ENCODE measurements at regions not wholly inside any gene's neighbourhood (a gene's known extent, or its start where the extent isn't known, plus 50 kb on each side); places are given as distances from the start of the nearest gene placed in this dataset.

DNA sequence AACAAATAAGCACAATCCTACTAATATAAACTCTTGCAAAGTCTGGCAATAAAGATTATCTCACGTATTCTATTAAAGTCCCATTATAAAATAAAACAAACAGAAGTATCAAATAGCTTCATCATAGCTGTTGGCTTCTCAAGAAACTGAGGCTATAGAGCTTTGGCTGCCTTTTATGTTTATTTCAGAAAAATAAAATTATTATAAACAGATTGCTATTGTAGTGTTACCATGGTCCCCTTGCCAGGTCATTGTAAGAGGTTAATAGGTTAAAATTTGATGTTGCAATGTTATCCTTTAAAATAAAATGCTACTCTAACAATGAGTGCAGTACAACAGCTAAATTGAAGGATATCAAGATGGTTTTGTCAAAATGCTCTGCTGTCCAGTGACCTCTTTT is 828.8 kb upstream of the SOX9 start:
- TF ChIP-seq, protein P1, sequence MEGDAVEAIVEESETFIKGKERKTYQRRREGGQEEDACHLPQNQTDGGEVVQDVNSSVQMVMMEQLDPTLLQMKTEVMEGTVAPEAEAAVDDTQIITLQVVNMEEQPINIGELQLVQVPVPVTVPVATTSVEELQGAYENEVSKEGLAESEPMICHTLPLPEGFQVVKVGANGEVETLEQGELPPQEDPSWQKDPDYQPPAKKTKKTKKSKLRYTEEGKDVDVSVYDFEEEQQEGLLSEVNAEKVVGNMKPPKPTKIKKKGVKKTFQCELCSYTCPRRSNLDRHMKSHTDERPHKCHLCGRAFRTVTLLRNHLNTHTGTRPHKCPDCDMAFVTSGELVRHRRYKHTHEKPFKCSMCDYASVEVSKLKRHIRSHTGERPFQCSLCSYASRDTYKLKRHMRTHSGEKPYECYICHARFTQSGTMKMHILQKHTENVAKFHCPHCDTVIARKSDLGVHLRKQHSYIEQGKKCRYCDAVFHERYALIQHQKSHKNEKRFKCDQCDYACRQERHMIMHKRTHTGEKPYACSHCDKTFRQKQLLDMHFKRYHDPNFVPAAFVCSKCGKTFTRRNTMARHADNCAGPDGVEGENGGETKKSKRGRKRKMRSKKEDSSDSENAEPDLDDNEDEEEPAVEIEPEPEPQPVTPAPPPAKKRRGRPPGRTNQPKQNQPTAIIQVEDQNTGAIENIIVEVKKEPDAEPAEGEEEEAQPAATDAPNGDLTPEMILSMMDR (IDR thresholded peaks at IDR 0.05; ENCODE audit: insufficient read depth, low read length, poor library complexity, severe bottlenecking) = no peak
- TF ChIP-seq EZH2phosphoT487 (conservative IDR thresholded peaks at IDR 0.05; ENCODE audit: low read length) = no peak
- no peaks in the 10 kb centered on the region for H3K9me2 ChIP-seq (replicated peaks; ENCODE audit: insufficient read depth, low read length)
- no peaks in the 10 kb centered on the region for H3K36me3 ChIP-seq (ENCODE audit: low read length)
- H3K9me3 ChIP-seq (ENCODE audit: insufficient read depth, low read length) = no peaks in the 10 kb centered on the region
- no peak overlapping the region for H3K9ac ChIP-seq (ENCODE audit: low read length)
- H3K4me3 ChIP-seq (ENCODE audit: insufficient read depth, low read length, poor library complexity, severe bottlenecking) = no peak overlapping the region
- H3K27ac ChIP-seq (ENCODE audit: low read depth, low read length) = no peak overlapping the region
- H3F3A ChIP-seq (ENCODE audit: insufficient read depth) = no peaks in the 10 kb centered on the region
- no peaks in the 10 kb centered on the region for H3K27me3 ChIP-seq (ENCODE audit: low read length)
- H3K4me2 ChIP-seq (ENCODE audit: low read depth, low read length, poor library complexity, severe bottlenecking) = no peak overlapping the region
- no peaks in the 10 kb centered on the region for H4K20me1 ChIP-seq (ENCODE audit: low read depth, low read length)
- H2AFZ ChIP-seq (ENCODE audit: low read depth, low read length, severe bottlenecking) = no peak overlapping the region
- no peaks in the 10 kb centered on the region for H3K79me2 ChIP-seq (ENCODE audit: insufficient read depth, low read length)

DNA sequence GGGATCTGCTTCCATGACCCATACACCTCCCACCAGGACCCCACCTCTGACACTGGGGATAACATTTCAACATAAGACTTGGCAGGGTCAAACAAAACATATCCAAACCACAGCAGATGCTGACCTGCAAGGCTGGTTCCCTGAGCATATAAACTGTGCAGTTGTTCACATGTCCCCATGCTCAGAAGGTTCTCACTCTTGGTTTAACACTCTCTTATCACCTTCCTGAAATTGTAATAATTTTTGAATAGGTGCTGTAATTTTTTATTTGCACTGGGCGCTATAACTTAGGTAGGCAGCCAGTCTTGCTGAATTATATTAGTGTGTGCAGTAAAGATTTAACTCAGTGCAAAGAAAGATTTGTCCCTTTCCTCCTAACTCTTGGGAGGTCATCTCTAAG is 824.8 kb upstream of the SOX9 start:
- Histone ChIP-seq H4K20me1 (ENCODE audit: low read depth, low read length) (no peaks in the 10 kb centered on the region), H3K4me3 (ENCODE audit: insufficient read depth, low read length, poor library complexity, severe bottlenecking) (no peak overlapping the region), H3K9me2 (replicated peaks; ENCODE audit: insufficient read depth, low read length) (no peaks in the 10 kb centered on the region; the same call in 1 of the 2 replicates), H3K4me2 (ENCODE audit: low read depth, low read length, poor library complexity, severe bottlenecking) (no peak overlapping the region), H3K9ac (ENCODE audit: low read length) (no peak overlapping the region), H3K36me3 (ENCODE audit: low read length) (no peaks in the 10 kb centered on the region), H2AFZ (ENCODE audit: low read depth, low read length, severe bottlenecking) (no peak overlapping the region), H3K79me2 (ENCODE audit: insufficient read depth, low read length) (no peaks in the 10 kb centered on the region), H3F3A (ENCODE audit: insufficient read depth) (no peaks in the 10 kb centered on the region), H3K9me3 (ENCODE audit: insufficient read depth, low read length) (no peaks in the 10 kb centered on the region), H3K27ac (ENCODE audit: low read depth, low read length) (no peak overlapping the region), H3K27me3 (ENCODE audit: low read length) (no peaks in the 10 kb centered on the region)
- no peak for TF ChIP-seq EZH2phosphoT487 (conservative IDR thresholded peaks at IDR 0.05; ENCODE audit: low read length)
- TF ChIP-seq, protein P1 (IDR thresholded peaks at IDR 0.05; ENCODE audit: insufficient read depth, low read length, poor library complexity, severe bottlenecking) = no peak

DNA sequence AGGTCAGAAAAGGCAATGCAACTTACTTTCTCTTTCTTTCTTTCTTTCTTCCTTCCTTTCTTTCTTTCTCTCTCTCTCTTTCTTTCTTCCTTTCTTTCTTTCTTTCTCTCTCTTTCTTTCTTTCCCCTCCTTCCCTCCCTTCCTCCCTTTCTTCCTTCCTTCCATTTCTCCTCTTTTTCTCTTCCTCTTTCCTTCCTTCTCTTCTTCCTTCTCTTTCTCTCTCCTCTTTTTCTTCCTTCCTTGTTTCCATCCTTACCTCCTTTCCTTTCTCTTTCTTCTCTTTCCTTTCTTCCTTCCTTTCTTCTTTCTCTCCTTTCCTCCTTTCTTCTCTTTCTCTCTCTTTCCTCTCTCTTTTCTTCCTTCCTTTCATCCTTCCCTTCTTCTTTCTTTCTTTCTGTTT is 819.8 kb upstream of the SOX9 start:
- Histone ChIP-seq H3K9ac (ENCODE audit: low read length) (no peak overlapping the region), H3K9me3 (ENCODE audit: insufficient read depth, low read length) (no peaks in the 10 kb centered on the region), H3K9me2 (replicated peaks; ENCODE audit: insufficient read depth, low read length) (no peaks in the 10 kb centered on the region; the same call in none of the 2 replicates), H3K4me2 (ENCODE audit: low read depth, low read length, poor library complexity, severe bottlenecking) (no peak overlapping the region), H3K27ac (ENCODE audit: low read depth, low read length) (no peak overlapping the region), H3F3A (ENCODE audit: insufficient read depth) (no peaks in the 10 kb centered on the region), H3K79me2 (ENCODE audit: insufficient read depth, low read length) (no peaks in the 10 kb centered on the region), H2AFZ (ENCODE audit: low read depth, low read length, severe bottlenecking) (no peak overlapping the region), H3K27me3 (ENCODE audit: low read length) (no peaks in the 10 kb centered on the region), H3K4me3 (ENCODE audit: insufficient read depth, low read length, poor library complexity, severe bottlenecking) (no peak overlapping the region), H4K20me1 (ENCODE audit: low read depth, low read length) (no peaks in the 10 kb centered on the region), H3K36me3 (ENCODE audit: low read length) (no peaks in the 10 kb centered on the region)
- TF ChIP-seq EZH2phosphoT487 (conservative IDR thresholded peaks at IDR 0.05; ENCODE audit: low read length) = no peak
- TF ChIP-seq, protein P1 (IDR thresholded peaks at IDR 0.05; ENCODE audit: insufficient read depth, low read length, poor library complexity, severe bottlenecking) = no peak
